NCI-H524 (cell line): ENCODE measurements at regions not wholly inside any gene's neighbourhood (a gene's known extent, or its start where the extent isn't known, plus 50 kb on each side); places are given as distances from the start of the nearest gene placed in this dataset.

Experiments
- DNase-seq, 2 experiments: peaks; one replicate each; lab custom pipeline; 2025; lab: John Stamatoyannopoulos, UW

- no peak for DNase-seq
Observed at GRCh38 chr5:130251931-130252330, 347.7 kb downstream of the CHSY3 start.

- DNase-seq: peak in 1 of 2 experiments; percentile 4
Observed at GRCh38 chr5:130243641-130244040, 339.4 kb downstream of the CHSY3 start.

GRCh38 chr5:130237721-130238120 is 333.5 kb downstream of the CHSY3 start:
- no peak for DNase-seq
